Hematopoietic multipotent progenitor cell treated with erythropoietin and hydrocortisone succinate and interleukin-3 and kit ligand, for 15 days (in vitro differentiated cells): ENCODE measurements at regions not wholly inside any gene's neighbourhood (a gene's known extent, or its start where the extent isn't known, plus 50 kb on each side); places are given as distances from the start of the nearest gene placed in this dataset.

ENCODE experiments used
- DNase-seq: peaks from one replicate; pipeline ENCODE4 v3.0.0-alpha.2; 2015; ENCODE audit warnings: low spot score

DNA sequence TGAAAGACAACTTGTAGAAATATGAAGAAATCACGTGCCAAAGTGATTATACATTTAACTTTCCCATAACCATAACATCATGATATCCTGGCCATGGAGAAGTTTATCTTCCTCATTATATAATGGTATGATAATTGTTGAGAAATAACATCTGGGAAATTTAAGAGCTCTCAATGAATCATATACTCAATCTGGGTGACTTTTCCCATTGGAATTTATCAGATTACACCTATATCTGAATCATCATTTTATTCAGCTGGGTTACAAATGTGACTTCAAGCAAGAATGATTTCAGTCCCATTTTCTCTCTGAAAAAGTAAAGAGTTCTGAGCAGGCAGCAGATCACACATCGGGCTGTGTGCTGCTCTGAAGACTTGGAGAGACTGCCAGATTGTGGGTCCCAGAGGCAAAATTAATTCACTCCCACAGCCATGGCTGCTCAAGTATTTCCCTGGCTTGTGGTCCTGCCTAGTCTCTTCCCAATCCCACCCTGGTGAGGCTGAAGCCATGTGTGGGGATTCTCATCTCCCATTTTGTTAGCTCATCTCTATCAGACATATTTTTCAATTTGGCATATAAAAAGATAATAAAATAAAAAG, 278.0 kb downstream of the MRPL39 start:
- DNase-seq: no peak

DNA sequence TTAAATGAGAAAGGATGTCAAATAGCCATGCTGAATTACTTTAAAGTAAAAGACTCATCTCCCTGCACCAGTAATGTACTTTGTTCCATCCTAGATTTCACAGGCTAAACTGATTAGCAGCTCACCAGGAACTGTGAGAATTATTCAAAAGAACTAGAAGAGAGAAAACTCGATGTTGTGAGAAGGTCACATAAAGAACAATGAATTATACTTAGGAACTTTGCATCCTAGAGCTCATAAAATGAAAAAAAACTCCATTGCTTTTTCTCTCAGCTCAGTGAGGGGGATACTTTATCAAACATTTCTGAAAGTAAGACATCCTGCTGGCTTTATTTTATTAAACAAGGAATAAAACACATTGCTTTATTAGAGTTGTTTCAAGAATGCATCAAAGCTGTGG, 278.5 kb downstream of the MRPL39 start:
- DNase-seq: no peak

DNA sequence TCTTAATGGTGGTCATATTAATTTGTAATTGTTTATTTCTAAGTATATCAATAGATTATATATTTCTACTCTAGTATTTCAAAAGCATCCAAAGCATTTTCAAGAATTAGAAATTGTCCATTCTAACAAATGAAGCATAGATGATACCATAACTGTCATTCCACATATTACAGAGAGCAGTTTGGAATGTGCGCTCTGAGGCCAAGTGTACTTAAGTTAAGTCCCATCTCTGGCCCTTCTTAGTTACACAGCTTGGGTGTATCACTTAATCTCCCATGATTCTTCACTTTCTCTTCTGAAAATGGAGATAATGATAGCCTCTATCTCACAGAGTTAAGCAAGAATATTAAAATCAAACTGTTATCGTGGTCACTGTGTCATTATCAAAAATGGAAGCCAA, 281.1 kb downstream of the MRPL39 start:
- DNase-seq: no peak

DNA sequence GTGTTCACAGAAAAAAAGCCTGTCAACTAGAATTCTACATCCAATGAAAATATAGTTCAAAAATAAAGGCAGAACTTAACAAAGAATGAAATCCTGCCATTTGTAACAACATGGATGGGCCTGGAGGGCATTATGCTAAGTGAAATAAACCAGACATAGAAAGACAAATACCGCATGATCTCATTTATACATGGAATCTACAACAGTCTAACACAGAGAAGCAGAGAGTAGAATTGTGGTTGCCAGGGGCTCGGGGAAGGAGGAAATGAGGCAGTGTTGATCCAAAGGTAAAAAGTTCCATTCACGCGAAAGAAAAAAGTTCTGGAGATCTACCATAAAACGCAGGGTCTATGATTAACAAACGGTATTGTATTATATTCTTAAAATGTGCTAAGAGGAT, 282.6 kb downstream of the MRPL39 start:
- no peak for DNase-seq

DNA sequence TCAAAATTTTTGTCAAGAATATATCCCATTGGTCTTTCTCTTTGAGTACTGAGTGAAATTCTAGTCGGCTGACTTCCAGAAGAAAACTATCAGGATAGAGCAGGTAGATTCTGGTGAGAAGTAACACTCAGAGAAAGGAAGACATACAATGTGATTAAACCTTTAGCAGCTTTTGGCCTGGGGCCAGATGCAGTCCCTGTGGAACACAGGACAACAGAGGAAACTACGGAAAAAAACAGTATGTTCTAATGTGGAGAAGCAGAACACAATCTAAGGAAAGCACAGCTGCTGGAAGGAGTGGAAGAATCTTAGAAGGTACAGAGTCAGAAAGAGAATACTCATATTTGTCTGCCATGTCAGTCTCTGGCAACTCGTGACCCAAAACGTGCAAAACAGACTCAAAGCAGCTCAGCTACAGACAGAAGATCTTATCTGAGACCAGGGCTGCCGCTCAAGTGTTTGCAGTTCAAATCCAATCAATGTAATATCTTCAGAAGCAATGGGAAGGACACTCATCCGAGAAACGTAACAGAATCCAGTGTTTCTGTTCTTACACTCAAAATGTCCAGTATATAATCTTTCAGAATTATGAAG, 283.8 kb downstream of the MRPL39 start:
- no peak for DNase-seq

DNA sequence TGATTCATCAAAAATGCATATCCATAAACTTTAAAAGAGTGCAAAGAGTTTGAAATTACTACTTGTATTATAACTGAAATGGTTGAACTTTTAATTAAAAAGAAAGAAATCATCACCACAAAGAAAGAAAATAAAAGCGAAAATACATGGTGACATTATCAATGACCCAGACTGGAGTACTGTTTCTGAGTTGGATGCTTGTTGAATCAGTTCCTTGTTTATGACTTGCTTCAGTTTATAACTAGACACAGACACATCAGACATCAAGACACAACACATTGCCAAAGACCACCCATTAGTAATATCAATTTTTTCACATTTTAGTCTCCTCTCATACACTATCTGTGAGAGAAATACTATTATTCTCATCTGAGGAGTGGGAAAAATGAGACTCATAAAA, 293.0 kb downstream of the MRPL39 start:
- no peak for DNase-seq

DNA sequence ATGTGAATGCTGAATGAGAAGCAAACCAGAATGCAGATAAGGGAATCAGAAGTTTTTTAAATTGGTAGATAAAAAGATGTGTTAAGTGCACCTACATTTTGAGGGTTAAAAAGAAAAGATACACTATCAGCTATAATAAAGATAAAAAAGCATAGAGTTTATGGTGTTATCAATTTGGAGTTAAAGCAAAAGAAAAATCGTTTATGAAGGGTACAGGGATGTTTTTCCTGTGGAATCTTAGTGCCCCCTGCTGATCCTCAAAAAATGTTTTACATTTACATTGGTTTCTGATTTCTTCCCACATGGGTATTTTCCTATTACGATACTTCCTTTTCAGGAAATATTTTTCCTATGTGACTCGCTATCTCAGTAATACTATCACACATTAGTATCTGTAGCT, 293.5 kb downstream of the MRPL39 start:
- no peak for DNase-seq

DNA sequence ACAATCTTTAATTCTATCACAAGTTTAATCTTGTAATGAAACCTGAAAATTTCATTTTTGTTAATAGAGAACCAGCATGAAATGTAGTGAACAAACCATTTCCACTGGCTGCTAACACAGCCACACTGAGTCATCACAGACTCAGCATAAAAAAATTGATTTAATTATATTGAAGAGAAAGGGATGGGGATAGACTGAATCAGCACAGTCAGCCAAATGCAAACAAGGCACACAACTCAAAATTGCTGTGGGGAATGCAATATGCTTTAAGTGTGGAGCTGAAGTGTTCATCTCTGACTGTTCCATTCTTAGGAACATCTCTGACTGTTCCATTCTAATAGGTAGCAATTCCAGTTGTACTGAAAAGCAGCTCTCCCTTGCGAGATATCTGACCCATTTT, 299.8 kb downstream of the MRPL39 start:
- DNase-seq: no peak

DNA sequence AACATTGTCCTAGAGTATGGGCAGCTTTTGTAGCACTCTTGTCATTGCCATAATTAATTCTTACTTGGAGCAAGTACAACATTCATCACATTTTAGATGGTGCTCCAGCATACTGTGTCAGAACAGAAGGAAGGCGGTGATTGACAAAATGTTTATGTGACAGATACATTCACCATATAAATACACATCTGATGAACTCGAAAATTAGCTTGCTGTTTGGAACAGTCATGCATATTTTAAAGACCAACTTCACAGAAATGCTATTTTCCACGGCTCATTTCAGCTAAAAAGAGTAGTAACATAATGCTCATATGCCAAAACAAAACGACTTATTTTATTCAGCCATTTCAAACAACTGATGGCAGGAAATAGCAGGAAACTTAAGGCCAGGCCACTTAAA, 302.7 kb downstream of the MRPL39 start:
- no peak for DNase-seq

DNA sequence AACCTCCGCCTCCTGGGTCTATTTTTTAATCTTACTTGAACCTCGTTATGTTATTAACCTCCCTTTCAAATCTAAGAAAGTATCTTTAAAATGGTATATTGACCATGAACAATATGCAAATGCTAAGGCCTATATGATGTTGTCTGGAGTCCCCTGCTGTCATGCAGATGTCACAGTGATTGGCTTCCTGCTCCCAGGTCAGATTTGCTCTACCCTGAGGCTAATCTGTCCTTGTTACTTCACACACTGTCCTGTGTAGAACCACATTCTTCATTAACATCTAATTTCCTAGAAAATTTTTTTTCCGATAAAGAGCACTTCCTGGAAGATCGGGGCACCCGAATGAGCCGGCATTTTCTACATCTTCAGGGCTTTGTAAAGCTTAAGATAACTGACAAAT, 306.6 kb downstream of the MRPL39 start:
- DNase-seq: no peak

DNA sequence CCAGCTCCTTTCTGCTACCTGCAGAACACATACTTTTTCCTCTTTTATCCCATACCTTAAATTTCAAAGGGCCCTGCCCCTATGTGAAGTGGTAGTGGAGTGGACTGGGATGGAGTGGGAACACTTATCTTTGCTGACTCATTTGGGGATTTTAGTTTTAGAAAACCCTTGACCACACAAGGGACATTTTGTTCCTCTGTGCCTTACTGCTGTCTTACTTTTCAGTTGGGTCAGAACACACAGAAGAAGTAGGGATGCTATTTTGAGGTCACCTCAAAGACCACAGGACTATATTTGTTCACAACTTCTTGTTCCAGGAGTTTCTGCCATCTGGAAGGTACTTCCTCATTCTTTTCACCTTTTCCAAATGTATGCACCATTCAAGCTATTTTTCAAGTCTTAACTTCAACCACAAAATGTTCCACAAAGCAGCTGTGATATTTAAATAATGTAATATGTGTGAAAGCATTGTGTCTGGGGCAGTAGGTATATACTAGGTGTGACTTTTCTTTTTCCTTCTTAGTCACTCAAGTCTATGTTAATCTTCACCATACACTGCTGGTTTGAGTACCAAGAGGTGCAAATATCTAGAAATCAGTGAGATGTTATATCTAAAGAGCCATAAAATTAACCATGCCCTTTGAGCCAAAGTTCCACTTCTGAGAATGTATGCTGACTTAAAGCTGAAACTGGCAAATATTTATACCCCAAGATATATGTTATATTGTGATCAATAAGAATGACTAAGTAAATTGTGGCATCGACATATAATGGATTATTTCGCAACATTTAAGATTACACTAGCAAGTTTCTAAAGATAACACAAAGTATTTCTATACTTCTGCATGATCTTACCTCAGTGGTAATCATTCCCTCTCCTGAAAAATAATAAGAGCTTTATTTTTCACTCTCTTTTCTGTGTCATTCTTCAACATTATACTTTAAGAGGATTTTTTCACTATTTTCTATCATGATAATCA, 308.5 kb downstream of the MRPL39 start:
- DNase-seq: no peak

DNA sequence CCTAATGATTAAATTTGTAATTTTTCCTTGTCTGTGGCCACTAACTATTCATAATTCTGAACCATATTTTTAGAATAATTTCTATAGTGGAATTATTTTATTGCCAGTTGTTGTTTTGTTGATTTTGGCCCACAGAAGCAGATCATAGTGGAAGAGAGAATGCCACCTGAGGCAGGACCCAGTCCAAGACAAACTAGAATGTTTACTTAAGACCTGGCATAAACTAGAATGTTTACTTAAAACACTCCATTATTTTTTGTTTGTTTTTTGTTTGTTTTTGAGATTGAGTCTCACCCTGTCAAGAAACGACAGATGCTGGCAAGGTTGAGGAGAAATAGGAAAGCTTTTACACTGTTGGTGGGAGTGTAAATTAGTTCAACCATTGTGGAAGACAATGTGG, 310.2 kb downstream of the MRPL39 start:
- DNase-seq: no peak

DNA sequence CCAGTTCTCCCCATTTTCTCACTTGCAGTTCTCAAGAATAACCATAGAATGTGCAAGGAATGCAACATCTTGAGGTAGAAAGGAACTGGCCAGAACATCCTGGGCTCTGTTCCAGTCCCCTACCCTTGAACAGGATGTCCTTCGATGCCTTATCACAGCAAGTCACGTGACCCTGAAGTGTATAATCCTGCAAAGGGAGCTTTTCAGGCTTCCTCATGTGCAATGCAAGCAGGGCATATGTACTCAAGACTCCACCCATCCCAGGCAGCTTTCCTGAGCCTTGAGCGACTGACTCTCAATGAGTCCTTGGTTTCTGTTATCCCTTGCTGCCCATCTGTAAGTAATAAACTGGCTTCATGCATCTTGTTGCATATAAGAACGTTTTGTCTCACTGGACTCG, 311.0 kb downstream of the MRPL39 start:
- no peak for DNase-seq

DNA sequence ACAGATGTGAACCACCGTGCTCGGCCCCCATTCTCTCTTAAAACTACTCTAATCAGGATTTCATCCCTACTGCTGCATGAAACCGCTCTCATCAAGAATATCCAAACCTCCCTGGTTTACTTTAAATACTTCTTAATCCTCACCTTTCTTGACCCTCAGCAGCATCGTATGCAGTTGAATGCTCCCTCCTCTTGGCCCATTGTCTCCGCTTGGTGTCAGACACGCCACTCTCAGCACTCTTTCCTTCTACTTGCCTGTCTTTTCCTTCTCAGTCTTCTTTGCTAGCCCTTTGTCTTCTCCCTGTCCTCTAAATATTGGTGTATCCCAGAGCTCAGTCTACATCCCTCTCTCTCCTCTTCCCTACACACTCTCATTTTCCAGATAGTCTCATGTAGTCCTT, 314.9 kb downstream of the MRPL39 start:
- no peak for DNase-seq

DNA sequence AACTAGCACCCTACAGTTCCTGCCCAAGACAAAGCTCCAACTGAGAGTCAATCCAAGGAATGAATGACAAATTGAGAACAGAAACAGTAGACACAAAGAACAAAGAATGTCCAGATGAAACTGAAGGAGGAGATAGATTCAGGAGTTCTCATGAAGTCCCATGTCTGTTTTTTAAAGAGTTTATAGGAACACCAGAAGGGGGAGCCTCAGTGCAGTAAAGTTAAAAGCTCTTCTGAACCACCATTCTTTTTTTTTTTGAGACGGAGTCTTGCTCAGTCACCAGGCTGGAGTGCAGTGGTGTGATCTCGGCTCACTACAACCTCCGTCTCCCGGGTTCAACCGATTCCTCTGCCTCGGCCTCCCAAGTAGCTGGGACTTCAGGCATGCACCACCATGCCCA, 323.6 kb downstream of the MRPL39 start:
- no peak for DNase-seq

DNA sequence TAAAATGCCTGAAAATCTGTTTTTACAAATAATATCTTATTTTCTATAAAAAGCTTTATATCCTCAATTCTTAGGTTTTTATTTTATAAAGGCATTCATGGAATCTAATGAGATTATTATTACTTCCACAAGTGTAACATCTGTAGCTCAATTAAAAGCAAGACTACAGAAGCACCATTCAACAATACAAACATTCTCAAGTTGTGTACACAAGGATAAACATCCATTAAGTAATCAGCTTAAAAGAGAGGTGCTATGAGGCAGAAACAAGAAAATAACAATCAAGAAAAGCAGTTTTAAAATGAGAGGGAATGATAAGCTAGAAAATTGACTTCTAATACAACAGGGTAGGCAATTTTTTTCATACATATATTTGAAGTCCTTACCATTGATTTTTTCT, 326.1 kb downstream of the MRPL39 start:
- no peak for DNase-seq

DNA sequence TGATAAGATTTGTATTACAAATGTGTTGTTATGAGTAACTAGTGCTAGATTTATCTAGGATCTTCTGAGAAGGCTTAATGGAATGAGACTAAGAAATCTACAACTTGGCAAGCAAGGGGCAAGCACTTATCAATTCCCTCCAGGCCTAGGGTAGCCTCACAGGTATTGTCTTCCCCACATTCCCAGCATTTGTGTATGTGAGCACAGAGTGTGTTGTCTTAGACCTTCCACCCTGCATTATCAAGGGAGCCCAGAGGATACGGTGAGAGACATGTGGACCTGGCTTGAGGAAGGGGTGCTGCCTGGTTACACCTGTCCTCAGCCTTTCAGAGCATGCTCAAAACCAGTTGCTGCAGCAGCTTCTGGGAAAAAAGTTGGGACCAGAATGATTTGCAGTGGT, 327.2 kb downstream of the MRPL39 start:
- DNase-seq: no peak

DNA sequence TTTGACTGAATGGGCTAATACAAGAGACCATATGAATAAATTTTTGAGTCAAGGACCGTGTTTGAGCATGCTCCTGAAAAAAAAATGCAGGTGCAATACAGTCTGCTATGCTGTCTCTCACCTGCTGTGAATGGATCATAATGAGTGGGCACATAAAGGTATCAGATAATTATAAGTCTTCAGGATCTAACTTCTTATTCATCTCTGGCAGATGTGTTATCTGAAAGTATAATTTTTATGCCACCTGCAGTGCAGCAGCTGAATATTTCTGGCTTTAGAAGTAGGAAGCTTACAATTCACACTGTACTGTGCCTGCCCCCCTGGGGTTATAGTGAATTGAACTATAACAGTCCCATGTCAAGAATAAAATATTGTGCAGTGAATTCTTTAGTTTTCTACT, 333.3 kb downstream of the MRPL39 start:
- DNase-seq: no peak

DNA sequence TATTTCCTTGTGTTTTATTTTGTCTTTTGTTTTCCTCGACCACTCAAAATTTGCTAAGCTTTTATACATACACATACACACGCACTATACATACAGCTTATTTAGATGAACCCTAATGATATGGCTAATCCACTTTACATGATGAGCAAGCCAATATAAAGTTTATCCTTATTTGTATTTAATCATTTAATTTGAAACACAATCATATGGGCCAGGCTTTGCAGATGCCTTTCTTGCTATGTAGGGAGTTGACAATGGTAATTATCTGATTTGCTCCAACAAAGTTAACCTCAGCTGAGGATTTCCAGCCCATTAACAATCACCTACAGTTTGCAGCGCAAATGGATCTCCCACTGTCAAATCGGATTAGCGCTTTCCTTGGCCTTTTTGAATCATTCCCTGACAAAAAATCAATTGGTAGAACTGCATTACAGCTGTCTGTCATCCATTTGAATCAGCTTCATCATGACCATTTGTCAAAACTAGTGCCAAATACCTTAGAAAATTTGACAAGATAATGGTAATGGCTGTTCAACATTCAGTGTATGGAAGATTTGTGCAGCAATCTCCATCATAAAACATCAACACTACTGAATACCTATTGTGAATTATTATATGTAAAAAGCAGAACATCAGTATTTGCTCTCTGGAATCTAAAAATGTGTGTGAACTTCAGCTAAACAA, 352.6 kb downstream of the MRPL39 start:
- no peak for DNase-seq

DNA sequence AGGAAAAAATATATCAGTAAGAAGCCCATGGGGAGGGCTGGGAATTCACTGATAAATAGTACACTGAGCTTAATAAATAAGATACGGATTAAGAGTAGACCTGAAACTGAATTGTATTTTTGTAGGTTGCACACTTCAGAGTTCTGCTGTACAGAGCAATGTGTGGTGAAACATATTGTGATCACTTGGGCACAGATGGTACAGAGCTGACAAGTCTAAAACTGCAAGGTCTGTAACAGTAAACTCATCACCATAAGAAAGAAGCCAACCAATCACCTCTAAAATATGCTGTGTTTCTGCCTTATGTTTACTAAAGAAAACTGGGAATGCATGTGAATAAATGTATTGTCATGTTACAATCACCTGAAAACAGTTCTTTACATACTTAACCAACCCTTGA, 360.7 kb downstream of the MRPL39 start:
- no peak for DNase-seq

DNA sequence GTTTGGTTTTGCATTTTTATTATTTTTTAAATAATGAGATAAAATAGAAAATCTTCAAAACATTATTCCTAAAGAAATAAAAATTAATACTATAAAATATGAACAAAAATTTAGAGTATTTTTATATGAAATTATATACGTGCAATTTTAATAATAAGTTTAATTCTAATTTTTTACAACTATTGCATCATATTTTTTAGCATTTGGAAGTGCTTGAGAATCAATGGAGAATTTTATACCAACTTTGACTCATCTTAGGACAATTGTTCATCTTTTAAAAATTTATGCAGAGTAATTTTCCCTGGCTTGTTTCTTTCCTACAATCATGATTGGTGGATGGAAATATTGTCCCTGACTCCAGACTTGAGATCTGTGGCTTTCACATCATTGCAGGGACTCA, 362.5 kb downstream of the MRPL39 start:
- no peak for DNase-seq

DNA sequence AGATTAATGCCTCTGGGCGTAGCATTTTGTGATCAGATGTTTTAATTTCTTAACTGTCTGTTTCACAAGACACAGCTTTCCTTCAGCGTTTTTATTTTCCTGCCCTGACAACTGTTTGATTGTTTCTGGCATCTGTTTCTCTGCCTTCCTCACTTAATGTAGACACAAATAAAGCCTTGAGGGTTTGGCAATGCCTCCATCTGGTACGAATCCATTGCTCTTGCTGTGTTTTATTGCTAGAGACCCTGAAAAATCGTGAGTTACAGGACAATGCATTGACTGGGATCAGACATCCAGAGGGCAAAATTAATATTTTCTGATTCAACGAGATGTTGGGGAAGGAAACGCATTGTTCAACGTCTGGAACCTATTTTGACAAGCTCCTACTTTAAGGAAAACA, 363.5 kb downstream of the MRPL39 start:
- DNase-seq: no peak

DNA sequence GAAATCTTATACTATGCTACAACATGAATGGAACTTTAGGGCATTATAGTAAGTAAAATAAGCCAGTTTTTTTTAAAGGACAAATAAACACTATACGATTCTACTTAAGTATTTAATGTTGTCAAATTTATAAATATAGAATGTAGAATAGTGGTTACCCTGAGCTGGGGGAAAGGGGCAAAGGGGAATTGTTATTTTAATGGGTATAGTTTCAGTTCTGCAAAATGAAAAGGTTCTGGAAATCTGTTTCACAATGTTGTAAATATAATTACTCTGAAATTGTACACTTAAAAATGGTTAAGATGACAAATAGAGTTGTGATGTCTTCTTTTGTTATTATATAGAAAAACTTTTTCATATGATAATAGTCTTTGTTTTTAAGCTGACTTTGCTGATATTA, 366.3 kb downstream of the MRPL39 start:
- no peak for DNase-seq
